ENCODE measurements at regions not wholly inside any gene's neighbourhood (a gene's known extent, or its start where the extent isn't known, plus 50 kb on each side); places are given as distances from the start of the nearest gene placed in this dataset.

DNA sequence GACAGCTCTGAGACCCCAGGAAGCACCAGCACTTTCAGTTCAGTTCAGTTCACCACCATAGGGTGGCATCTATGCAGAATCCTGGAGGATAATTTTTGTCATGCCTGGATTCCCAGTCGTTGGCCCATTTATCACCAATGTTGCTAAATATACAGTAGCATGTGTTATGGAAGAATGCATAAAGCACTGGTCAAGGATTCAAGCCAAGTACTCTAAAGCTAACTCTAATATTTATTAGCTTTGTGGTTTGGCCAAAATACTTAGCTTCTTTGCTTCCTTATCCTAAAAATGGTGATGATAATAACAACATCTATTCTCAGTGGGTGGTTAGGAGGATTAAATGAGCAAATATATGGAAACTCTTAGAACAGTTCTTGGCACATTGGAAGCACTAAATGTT lies 294.7 kb upstream of the ZC3H12C start:
- DNase-seq (ENCODE audit: low read depth, low spot score) (no peak), FAIRE-seq (no peak), ATAC-seq (no peak)
- H3K9ac ChIP-seq (ENCODE audit: control insufficient read depth, insufficient read depth, low read length): no peak overlapping the region
- no peak overlapping the region for H3K4me3 ChIP-seq
- no peaks in the 10 kb centered on the region for H3K36me3 ChIP-seq (ENCODE audit: control insufficient read depth in 2 of 2, insufficient read depth in 2 of 2, low read length in 1 of 2)
- intact Hi-C loops (cut with micrococcal nuclease; ENCODE audit: unreplicated experiment) (no loop called here), in situ Hi-C loops (cut with MboI) (no loop called here)
- CTCF ChIA-PET: no interaction called here
- no peaks in the 10 kb centered on the region for H3K9me3 ChIP-seq (replicated peaks; ENCODE audit: control insufficient read depth, insufficient read depth, low read length)
- no peaks in the 10 kb centered on the region for H3K27me3 ChIP-seq (replicated peaks in 1 of 2; ENCODE audit: control insufficient read depth in 2 of 2, insufficient read depth in 2 of 2, low read length in 1 of 2)
- H3K4me1 ChIP-seq (ENCODE audit: control insufficient read depth, insufficient read depth, low read length): no peaks in the 10 kb centered on the region
- BruUV-seq (replicated peaks): no TSS peak
- H2AFZ ChIP-seq (ENCODE audit: control insufficient read depth, low read depth, low read length): no peak overlapping the region
- POLR2A ChIA-PET: no interaction called here
- no peaks in the 10 kb centered on the region for H3K79me2 ChIP-seq (ENCODE audit: control insufficient read depth, insufficient read depth, low read length)
- RAD21 ChIA-PET (ENCODE audit: unreplicated experiment): no interaction called here
- 0% methylated on average over 1 of the region's 1 CpG for WGBS (ENCODE audit: insufficient coverage, insufficient replicate concordance, low lambda C conversion rate, missing lambda C conversion rate)
- TF ChIP-seq TBL1XR1 (IDR thresholded peaks at IDR 0.05; ENCODE audit: low read depth, low read length): no peak
- TF ChIP-seq EGR1 (IDR thresholded peaks at IDR 0.05; ENCODE audit: borderline replicate concordance in 1 of 2, low read depth in 2 of 2, low read length in 2 of 2): no peak
- TF ChIP-seq, protein P1, sequence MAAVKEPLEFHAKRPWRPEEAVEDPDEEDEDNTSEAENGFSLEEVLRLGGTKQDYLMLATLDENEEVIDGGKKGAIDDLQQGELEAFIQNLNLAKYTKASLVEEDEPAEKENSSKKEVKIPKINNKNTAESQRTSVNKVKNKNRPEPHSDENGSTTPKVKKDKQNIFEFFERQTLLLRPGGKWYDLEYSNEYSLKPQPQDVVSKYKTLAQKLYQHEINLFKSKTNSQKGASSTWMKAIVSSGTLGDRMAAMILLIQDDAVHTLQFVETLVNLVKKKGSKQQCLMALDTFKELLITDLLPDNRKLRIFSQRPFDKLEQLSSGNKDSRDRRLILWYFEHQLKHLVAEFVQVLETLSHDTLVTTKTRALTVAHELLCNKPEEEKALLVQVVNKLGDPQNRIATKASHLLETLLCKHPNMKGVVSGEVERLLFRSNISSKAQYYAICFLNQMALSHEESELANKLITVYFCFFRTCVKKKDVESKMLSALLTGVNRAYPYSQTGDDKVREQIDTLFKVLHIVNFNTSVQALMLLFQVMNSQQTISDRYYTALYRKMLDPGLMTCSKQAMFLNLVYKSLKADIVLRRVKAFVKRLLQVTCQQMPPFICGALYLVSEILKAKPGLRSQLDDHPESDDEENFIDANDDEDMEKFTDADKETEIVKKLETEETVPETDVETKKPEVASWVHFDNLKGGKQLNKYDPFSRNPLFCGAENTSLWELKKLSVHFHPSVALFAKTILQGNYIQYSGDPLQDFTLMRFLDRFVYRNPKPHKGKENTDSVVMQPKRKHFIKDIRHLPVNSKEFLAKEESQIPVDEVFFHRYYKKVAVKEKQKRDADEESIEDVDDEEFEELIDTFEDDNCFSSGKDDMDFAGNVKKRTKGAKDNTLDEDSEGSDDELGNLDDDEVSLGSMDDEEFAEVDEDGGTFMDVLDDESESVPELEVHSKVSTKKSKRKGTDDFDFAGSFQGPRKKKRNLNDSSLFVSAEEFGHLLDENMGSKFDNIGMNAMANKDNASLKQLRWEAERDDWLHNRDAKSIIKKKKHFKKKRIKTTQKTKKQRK (IDR thresholded peaks at IDR 0.05; ENCODE audit: low read depth, low read length): no peak
- TF ChIP-seq, protein P2, sequence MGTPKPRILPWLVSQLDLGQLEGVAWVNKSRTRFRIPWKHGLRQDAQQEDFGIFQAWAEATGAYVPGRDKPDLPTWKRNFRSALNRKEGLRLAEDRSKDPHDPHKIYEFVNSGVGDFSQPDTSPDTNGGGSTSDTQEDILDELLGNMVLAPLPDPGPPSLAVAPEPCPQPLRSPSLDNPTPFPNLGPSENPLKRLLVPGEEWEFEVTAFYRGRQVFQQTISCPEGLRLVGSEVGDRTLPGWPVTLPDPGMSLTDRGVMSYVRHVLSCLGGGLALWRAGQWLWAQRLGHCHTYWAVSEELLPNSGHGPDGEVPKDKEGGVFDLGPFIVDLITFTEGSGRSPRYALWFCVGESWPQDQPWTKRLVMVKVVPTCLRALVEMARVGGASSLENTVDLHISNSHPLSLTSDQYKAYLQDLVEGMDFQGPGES (IDR thresholded peaks at IDR 0.05): no peak
- no peak for TF ChIP-seq POLR2AphosphoS2 (IDR thresholded peaks at IDR 0.05; ENCODE audit: low read depth, low read length)
- H3K4me2 ChIP-seq (ENCODE audit: control insufficient read depth, insufficient read depth): no peak overlapping the region
- SMC1A ChIA-PET (ENCODE audit: uncharacterized antibody, unreplicated experiment): interaction anchor here (0.6 to 1.4 kb wide), 4 partner anchors 9 to 131 kb away, joined by 3 to 4 read pairs (median 3); no protein-coding TSS in a partner anchor
- H3K27ac ChIP-seq (ENCODE audit: control insufficient read depth, insufficient read depth): no peak overlapping the region
- H4K20me1 ChIP-seq (ENCODE audit: control insufficient read depth, insufficient read depth): no peaks in the 10 kb centered on the region
